C1 segment of cervical spinal cord (tissue), 14 donors: ENCODE measurements at regions not wholly inside any gene's neighbourhood (a gene's known extent, or its start where the extent isn't known, plus 50 kb on each side); places are given as distances from the start of the nearest gene placed in this dataset.

Experiments used
- DNase-seq, 14 donors: peaks; one replicate each; lab custom pipeline; 2025; lab: John Stamatoyannopoulos, UW

DNA sequence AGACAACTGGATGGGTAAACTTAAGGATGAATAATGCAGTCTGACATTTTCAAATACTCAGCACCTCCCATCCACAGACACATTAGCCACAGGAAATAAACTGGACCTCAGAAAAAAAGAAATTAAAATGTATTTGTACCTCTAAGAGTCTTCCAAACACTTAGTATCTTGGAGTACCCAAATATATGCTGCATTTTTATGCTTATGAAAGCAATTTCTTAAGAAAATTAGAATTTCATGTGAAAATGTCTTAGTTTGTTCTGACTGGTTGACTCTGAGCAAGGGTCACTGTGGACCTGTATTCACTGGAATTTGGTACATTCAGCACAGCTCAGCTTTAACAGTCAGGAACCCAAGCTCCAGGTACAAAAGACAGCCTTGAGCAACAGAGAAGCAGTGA lies 216.2 kb upstream of the UBE2E2 start:
- DNase-seq: no peak

DNA sequence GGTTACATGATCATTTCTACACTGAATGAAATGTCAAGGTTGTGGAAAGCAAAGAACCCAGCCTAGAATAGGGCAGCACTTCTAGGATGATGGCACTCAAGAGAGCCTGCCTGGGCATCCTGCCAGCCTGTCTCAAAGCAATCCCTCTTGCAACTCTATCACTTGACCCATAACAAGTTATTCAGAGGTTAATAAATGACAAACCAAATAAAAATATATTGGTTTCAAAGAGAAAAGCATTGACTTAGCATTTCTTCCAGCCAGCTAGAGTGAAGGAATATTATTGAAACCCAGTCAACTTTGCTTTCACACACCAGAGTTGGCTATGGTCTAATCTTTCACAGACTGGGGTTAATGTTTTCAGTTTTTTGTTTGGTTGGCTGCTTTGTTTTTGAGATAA lies 214.6 kb upstream of the UBE2E2 start:
- no peak for DNase-seq

DNA sequence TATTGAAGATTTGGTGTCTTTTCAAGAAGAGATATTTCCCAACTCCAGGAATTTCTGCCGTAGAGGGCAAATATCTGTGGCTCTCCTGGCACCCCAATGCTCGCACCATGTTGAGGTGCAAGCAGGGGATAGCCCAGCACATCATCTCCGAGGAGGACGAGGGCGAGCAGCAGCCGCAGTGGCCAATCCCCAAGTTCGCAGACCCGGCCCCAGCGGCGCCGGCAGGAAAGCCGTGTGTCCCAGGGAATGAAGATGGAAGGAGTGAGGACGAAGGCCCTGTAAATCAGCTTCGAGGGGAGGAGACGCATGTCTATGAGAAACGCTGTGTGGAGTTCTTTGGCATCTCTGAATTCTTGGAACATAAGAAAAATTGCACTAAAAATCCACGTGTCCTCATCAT lies 213.4 kb upstream of the UBE2E2 start:
- DNase-seq: no peak

DNA sequence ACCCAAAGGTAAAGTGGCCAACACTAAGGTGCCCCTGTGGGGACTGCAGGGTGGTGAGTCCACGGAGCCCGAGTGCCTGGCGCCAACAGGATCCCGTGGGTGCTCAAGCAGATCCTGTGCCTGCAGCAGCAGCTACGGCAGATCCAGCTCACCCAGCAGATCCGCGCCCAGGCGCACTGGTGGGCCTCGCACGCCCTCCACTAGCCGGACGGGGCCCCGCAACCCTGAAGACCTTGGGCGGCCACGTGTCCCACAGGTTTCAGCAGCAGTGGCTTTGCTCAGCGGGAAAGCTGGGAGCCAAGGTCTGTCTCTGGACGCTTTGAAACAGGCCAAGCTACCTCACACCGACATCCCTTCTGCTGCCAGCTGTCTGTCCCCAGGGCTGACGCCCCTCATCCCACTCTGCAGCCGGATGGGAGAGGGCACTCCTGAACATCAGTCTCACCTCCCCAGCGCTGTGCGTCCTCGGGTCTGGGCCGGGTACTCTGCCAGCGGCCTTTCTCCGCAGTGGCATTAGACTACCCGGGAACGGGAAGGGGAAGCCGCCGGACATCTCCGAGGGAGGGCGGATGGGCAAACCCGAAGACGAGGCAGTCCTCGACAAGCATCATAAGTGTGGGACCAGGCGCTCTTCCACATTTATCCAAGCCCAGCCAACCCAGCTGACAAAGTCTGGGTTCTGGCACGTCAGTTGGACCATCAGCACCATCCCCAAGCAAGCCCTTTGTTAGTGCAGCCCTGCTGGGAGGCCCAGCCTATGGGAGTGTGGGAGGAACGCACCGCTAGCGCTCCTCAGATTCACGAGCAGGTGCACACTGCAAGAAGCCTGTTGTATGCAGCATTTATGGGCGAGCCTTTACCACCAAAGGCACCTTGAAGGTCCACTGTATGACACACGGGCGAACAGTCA lies 212.6 kb upstream of the UBE2E2 start:
- DNase-seq: peak in 1 of 14 donors; percentile 9

DNA sequence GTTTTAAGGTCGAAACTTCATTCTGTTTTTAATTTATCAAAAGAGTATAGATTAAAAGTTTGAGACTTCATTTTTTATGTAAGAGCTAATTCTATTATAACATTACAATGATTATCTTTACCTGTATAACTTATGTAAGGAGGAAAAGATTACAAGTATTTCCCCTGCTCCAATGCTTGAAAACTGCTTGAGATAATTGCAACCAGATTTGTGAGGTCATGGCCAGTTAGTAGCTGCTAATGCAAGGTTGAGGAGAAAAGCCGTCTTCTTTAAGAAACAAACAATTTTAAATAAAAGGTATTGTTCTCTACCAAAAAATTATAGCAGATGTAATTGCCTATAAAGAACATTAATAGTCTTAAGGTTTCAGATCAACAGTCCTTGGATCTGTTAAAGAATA lies 208.3 kb upstream of the UBE2E2 start:
- no peak for DNase-seq

DNA sequence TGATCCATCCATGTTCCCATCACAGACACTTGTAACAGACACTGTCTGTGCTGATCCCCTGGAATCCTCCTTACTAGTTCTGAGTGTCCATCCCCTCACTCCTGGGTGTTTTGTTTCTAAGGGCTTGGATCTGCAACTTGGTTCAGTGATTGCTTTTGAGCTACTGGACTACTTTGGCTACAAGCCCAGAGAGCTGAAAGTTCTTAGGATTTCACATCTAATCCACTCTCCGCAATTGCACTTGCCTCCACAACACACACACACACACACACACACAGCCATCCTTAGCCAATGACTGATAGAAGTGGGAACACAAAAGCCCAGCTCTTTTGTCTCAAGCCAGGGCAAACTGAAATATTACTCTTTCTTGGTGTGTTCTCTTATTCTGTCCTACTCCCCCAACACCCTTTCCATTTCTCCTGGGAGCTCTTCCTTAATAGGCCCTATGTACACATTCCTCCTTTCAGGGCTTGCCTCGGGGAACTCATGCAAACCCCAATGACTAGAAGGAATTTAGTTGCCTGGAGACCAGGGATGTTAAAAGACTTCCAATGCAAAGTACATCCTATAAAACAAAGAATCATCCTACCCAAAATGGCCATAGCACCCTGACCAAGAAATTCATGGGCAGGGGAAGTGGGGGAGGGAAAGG lies 206.1 kb upstream of the UBE2E2 start:
- no peak for DNase-seq

DNA sequence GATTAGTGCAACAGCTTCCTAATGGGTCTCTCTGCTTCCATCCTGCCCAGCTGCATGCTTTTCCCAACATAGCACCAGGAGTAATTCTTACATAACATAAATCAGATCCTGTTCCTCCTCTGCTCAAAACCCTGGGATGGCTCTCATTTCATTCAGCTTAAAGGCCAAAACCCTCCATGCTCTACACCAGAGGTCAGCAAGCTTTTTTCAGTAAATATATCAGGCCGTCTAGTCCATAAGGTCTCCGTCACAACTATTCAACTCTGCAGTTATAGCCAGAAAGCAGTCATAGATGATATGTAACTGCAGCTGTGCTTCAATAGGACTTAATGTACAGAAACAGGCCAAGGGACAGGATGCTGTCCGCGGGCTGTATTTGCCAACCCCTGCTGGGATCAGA lies 202.8 kb upstream of the UBE2E2 start:
- no peak for DNase-seq

DNA sequence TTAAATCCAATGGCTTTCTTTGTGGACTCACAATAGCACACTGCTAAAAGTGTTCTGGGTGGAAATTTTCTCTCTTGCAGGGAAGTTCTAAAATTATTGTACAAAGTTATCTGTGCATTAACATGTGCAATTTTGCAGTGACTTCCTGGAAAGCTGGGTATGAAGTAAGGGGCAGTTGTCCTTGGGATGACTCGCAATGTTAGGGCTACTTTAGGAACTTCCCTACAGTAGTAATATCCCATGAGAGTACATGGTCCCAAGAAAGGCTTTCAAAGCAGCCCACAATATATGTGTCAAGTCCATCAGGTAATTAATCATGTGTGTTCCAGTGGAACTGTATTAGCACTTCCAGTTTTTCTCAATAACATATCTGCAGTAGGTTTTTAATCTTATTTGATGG lies 201.0 kb upstream of the UBE2E2 start:
- no peak for DNase-seq

DNA sequence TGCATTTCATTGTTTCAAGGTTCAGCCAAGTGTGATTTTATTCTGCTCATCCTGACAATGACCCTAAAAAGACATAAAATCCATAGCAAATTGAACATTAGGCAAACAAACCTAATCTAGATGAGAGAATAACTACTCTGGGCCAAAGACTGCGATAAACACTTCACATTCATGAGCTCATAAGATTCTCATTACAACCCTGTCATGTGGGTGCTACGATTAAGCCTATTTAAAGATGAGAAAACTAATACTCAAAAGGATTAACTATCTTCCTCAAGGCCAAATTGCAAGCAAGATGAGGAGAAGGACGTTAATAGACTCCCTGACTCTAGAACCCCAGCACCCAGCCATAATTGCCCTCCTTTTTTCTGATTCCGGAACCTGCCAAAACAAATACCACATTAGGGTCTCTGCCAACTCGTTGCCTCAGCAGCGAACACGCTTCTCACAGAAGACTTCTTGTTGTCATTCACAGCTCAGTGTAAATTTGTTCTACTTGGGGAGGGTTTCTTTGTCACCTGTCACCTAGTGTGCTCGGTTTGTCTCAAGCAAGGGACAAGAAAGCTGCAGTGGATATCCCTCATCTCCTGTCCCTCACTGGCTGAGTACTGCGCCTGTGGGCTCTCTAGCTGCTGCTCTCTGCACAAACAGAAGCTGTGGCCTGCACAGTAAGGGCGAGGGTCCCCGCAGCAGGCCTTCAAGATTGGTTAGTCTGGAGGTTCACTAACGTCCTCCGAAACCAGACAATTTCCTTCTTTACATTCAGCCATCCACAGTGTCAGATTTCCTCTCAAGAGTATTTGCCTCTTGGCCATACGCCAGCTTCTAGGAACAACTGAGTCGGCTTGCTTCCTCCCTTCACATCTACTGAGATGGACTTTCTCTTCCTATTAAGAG lies 200.0 kb upstream of the UBE2E2 start:
- peak in 8 of 14 donors; percentile 3 to 39 (median 21) for DNase-seq

DNA sequence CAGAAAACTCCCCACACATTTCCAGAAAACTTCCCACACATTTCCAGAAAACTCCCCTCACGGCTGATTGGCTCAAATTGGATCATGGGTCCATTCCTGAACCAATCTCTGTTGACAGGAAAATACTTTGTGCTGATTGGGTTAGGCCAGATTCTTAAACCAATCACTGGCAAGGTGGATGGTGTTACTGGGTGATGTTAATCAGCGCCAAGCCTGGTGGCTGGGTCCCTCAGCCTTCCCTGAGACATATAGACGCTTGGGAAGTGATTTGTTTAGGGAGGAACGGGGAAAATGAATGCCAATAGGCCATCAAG lies 199.4 kb upstream of the UBE2E2 start:
- no peak for DNase-seq

DNA sequence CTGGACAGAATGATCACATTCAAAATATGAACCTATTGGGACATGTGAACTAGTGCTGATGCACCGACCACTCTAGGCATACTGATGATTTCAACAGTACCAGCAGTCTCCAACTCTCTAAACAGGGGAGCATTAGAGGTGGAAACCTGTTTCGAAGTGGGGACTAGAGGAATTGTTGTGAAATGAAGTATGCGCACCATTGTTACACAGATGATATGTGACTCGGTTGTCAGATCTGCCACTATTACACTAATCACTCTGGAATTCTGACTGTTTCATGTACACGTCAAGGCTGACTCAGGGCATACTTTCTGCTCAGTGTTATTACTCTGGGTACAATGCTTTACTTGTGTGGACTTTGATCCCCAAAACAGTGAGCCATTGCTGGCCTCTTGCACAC lies 198.2 kb upstream of the UBE2E2 start:
- no peak for DNase-seq

DNA sequence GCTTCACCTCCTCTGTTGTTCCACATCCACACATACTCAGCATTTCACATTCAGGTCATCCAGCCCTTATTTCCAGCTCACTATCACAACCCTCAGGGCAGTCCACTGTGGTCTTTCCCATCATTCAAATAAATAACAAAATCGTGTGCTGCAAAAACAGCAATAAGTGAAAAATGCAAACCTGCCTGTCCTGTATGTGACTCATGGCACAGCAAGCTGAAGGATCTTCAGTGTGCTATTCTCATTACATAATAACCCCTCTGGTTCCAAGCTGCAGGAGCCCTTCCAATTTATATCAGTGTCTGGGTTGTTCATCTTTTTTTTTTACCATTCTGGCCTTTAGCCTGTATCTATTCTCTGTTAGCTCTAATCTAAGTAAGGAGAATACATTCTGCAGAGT lies 185.3 kb upstream of the UBE2E2 start:
- DNase-seq: no peak

DNA sequence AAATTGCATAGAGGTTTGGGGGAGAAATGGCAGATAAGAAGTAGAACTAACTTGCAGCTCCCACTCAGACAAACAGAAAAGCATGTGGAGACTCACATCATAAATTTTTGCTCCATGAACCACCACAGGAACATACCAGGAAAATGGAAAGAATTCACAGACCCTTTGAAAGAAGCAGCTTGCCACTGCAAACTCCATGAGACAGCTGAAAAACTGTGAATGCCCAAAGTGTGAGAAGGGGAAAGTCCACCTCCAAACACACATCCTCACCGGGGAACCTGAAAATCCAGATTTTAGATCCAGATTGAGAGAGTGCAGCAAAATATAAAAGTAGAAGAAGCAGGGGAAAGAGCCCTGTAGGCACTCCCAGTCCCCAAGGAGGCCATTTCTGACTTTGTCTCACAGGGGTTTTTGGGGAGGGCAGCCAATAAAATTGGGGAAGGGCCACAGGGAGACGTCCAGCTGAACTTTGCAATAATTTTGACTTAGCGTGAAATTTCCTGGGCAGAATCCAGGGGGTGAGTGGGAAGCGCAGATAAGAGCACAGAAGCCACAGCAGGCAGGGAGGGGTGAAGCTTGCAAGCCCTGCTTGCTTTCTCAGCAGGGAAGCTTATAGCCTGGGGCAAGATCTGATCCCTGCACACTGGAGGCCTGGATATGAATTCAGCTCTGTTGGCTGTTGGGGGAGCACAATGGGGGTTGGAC lies 183.4 kb upstream of the UBE2E2 start:
- DNase-seq: no peak

DNA sequence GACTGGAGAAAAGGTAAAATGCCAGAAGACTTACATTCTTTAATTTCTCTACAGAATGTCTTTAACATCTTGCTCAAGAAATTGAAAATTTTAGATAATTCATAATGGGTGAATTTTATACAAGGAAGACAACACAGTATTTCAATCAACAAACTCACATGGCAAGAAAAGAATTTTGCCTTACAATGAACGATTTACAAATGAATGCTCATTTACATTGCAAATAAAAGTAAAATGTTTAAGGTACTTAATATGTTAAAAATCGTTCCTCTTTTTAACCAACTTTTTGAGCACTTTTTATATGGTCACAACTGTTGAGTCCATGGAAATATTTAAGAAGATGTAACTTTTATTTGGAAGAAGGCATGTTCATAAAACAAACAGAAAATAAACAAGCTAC lies 174.8 kb upstream of the UBE2E2 start:
- DNase-seq: no peak

DNA sequence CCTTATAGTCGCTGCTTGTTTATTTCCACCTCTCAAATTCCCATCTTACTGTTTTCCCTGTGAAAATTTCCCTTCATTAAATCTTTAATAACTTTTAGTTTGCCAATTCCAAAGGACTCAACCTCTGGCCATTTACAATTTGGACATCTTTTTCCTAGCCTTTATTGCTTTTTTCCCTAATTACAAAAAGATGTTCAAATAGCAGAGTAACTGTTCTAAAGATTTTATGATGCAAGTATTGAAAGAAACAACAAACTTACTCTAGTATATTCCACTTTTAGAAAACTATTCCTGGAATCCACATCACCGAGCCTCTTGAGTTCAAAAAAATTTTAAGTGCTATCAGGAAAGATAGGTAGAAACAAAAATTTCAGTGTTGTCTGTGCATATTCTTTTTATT lies 174.1 kb upstream of the UBE2E2 start:
- DNase-seq: no peak

DNA sequence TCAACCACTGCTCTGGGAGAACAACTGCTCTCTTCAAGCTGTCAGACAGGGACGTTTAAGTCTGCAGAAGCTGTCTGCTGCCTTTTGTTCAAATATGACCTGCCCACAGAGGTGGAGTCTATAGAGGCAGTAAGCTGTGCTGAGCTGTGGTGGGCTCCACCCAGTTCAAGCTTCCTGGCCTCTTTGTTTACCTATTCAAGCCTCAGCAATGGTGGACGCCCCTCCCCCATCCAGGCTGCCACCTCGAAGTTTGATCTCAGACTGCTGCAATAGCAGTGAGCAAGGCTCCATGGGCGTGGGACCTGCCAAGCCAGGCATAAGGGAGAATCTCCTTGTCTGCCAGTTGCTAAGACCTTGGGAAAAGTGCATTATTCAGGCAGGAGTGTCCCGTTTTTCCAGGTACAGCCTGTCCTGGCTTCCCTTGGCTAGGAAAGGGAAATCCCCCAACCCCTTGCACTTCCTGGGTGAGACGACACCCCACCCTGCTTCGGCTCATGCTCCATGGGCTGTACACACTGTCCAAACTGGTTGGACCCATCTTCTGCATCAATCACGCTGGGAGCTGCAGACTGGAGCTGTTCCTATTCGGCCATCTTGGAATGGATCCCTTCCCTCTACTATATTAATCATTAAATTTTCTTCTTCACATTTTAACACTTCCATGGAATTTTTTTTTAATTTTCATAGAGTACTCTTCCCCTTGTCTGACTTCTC lies 167.0 kb upstream of the UBE2E2 start:
- no peak for DNase-seq

DNA sequence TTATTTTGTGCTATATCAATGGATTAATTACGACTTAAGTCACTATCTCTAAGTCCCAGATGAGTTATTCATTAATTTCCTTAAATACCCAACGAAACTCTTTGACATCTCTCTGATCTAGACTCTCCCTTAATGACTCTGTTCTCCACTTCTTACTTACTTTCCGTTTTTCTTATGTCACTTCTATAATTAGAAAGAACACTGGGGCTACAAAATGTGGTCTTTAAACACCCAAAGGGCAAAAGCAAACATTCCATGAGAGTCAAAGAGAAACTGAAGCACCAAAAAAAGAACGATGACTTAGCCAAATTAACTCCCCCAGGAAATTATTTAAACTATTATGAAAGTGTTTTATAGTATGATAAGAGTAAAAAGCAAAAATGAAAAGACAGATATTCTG lies 166.4 kb upstream of the UBE2E2 start:
- DNase-seq: no peak

DNA sequence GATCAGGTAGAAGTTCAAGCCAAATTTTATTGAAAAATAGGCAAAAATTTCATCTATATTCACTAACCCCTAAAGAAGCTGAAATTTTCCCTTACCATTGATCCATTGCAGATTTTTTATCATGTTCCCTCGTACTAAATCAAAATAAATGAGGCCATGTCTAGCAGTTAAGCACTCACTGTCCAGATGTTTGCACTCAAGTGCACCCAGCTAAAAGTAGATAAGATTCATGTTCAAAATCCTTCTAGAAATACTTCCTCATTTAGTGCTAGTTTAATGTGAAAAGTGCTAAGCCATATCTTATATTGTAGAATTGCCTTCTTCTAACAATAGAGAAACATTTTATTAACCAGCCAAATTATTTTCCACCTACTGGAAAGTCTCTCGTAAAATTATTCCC lies 164.7 kb upstream of the UBE2E2 start:
- DNase-seq: no peak

DNA sequence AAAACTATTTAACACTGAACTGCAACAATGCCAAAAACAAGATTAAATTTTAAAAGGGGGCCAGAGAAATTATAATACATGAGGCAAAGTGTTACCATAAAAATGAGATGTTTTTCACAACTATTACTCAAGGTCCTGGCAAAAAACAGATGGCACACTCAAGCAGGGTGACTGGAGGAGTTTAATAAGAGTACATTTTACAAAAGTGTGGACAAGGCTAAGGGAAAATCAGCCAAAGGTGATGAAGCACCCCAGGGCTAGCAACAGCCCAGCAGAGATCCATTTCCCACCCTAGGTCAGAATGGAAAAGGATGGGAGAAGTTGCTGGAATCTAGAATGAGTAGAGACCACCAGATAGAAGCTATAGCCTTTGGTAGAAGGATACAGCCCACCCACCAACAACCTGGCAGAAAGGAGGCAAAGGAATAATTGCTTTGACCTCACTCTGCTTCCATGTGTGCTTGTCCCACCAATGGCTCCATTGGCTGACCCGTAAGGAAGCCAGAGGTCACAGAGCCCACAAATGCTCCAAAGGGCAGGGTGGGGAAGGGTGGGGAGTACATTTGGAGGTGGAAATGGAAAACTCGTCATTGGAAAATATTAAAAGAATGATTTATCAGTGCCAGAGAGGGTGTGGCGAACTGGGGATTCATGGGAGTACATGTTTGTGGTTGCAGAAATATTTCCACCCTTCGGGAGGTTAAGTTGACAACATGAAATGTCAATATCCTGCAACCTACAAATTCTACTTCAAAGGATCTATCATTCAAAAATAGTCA lies 161.0 kb upstream of the UBE2E2 start:
- no peak for DNase-seq

DNA sequence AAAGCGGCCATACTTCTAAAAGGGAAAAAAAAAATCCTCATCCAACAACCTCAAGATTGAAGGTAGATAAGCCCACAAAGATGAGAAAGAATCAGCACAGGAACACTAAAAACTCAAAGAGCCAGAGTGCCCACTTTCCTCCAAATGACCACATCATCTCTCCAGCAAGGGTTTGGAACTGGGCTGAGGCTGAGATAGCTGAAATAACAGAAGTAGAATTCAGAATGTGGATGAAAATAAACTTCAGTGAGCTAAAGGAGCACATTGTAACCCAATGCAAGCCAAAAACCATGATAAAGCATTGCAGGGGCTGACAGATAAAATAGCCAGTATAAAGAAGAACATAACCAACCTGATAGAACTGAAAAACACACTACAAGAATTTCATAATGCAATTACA lies 158.7 kb upstream of the UBE2E2 start:
- no peak for DNase-seq
